Hypothalamus (tissue), 51 donors: ENCODE measurements at regions not wholly inside any gene's neighbourhood (a gene's known extent, or its start where the extent isn't known, plus 50 kb on each side); places are given as distances from the start of the nearest gene placed in this dataset.
"Not testable (repeated sequence)": the region's sequence is repeated elsewhere in the genome, so short reads cannot be mapped to it uniquely, and the experiment has no call there.

Experiments
- DNase-seq, 51 donors: peaks; one replicate each; lab custom pipeline; 2025; lab: John Stamatoyannopoulos, UW

GRCh38 chr6:131486608-131487007 is 86.4 kb upstream of the ARG1 start:
- DNase-seq = peak in 1 of 51 donors; percentile 9

DNA sequence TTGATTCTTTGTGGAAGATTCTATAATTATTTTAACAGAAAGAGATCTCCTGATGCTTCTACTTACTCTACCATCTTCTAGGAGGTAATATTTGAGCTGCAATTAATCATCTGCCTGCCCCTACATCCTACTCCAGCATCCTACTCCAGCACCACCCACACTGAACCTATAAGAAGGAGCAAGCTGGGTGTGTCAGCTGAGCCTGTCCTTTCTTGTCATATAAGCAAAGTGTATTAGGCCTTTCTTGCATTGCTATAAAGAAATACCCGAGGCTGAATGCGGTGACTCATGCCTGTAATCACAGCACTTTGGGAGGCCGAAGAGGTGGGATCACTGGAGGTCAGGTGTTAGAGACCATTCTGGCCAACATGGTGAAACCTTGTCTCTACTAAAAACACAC is 84.2 kb upstream of the ARG1 start:
- DNase-seq = no peak

GRCh38 chr6:131490441-131490840 is 82.6 kb upstream of the ARG1 start:
- no peak for DNase-seq

GRCh38 chr6:131492932-131493573 is 80.0 kb upstream of the ARG1 start:
- no peak for DNase-seq

GRCh38 chr6:131504387-131504786 is 68.6 kb upstream of the ARG1 start:
- DNase-seq = not testable (repeated sequence)

GRCh38 chr6:131510094-131510493 is 62.9 kb upstream of the ARG1 start:
- no peak for DNase-seq

DNA sequence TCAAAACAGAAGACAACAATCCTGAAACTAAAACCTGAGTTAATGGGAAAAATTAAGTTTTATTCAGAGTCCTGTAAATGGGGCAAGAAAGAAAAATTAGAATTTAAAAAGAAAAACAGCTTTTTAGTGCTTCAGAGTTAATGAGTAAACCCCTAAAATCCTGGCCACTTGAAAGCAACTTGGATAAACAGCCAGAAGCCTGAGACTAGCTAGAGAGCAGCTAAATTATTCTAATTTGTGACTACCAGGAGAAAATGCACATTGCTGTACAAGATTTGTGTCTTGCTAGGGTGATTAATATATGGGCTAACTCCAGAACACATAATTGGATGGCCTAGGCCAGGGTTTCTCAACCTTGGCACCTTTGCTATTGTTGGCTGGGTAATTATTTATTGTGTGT is 62.4 kb upstream of the ARG1 start:
- DNase-seq = no peak

GRCh38 chr6:131519670-131520436 is 53.2 kb upstream of the ARG1 start:
- peak in 6 of 51 donors; percentile 5 to 15 (median 8) for DNase-seq
